ENCODE measurements at regions not wholly inside any gene's neighbourhood (a gene's known extent, or its start where the extent isn't known, plus 50 kb on each side); places are given as distances from the start of the nearest gene placed in this dataset.

- TF ChIP-seq IKZF1 (IDR thresholded peaks at IDR 0.05) (no peak), EP300 (IDR thresholded peaks at IDR 0.05; ENCODE audit: low read depth in 2 of 2, low read length in 2 of 2) (no peak), EP300 (CRISPR knock-in tag; IDR thresholded peaks at IDR 0.05; ENCODE audit: borderline replicate concordance) (no peak), ZFP37 (CRISPR knock-in tag; IDR thresholded peaks at IDR 0.05; ENCODE audit: borderline replicate concordance) (no peak), CBX2 (IDR thresholded peaks at IDR 0.05; ENCODE audit: low read depth, low read length) (no peak), CBX2 (CRISPR knock-in tag; IDR thresholded peaks at IDR 0.05; ENCODE audit: low read depth) (no peak), ATF5 (CRISPR knock-in tag; IDR thresholded peaks at IDR 0.05; ENCODE audit: low read depth) (no peak)
Measured at GRCh38 chr2:67669766-67670165, 272.6 kb downstream of the ETAA1 start.
